ENCODE measurements at regions not wholly inside any gene's neighbourhood (a gene's known extent, or its start where the extent isn't known, plus 50 kb on each side); places are given as distances from the start of the nearest gene placed in this dataset.

DNA sequence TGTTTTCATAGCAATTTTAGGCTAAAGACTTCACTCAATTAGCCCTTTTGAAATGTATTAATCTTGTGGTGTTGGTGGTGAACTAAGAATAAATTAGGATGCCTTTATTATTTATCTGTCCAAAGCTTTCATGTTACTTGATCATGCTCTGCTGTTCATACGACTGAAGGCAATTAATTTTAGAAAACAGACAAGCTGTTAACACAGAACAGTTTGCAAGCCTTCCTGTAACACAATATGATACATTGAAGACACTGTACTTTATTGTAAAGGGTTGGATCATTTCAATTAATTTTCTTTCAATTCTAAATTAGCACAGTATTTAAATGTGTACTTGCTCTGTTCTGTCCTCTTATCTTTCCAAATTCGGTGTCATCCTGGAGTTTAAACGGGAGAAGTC, 794.3 kb upstream of the MIR17HG start:
- Histone ChIP-seq H3K36me3 (ENCODE audit: control insufficient read depth in 4 of 4, insufficient read depth in 3 of 4, low read depth in 1 of 4, low read length in 3 of 4) (no peaks in the 10 kb centered on the region), H3K9ac (ENCODE audit: low read depth in 1 of 2, low read length in 2 of 2) (no peak overlapping the region), H3K27ac (ENCODE audit: low read depth in 1 of 2, low read length in 2 of 2) (no peak overlapping the region), H3K9me3 (ENCODE audit: control insufficient read depth in 4 of 4, low read length in 3 of 4) (no peaks in the 10 kb centered on the region), H3K27me3 (ENCODE audit: control insufficient read depth in 4 of 4, insufficient read depth in 4 of 4, low read length in 3 of 4) (peaks cover 0 to 2% (median 0%) of the 10 kb centered on the region in 4 donors), H3K4me1 (ENCODE audit: control insufficient read depth in 4 of 4, insufficient read depth in 4 of 4, low read length in 3 of 4) (no peaks in the 10 kb centered on the region), H3K4me3 (ENCODE audit: low read depth in 1 of 3, low read length in 3 of 3) (no peak overlapping the region)
- 54% methylated on average over 3 of the region's 3 CpGs for WGBS
- DNase-seq (ENCODE audit: low spot score): no peak
- no peak for TF ChIP-seq FOXA1 (IDR thresholded peaks at IDR 0.05)
- TF ChIP-seq EGR1 (IDR thresholded peaks at IDR 0.05; ENCODE audit: low read depth in 2 of 2): no peak
- TF ChIP-seq, protein P1, sequence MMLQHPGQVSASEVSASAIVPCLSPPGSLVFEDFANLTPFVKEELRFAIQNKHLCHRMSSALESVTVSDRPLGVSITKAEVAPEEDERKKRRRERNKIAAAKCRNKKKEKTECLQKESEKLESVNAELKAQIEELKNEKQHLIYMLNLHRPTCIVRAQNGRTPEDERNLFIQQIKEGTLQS (IDR thresholded peaks at IDR 0.05): no peak
- TF ChIP-seq FOXA2 (IDR thresholded peaks at IDR 0.05): no peak
- TF ChIP-seq, protein P2, sequence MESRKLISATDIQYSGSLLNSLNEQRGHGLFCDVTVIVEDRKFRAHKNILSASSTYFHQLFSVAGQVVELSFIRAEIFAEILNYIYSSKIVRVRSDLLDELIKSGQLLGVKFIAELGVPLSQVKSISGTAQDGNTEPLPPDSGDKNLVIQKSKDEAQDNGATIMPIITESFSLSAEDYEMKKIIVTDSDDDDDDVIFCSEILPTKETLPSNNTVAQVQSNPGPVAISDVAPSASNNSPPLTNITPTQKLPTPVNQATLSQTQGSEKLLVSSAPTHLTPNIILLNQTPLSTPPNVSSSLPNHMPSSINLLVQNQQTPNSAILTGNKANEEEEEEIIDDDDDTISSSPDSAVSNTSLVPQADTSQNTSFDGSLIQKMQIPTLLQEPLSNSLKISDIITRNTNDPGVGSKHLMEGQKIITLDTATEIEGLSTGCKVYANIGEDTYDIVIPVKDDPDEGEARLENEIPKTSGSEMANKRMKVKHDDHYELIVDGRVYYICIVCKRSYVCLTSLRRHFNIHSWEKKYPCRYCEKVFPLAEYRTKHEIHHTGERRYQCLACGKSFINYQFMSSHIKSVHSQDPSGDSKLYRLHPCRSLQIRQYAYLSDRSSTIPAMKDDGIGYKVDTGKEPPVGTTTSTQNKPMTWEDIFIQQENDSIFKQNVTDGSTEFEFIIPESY (IDR thresholded peaks at IDR 0.05): no peak
- TF ChIP-seq HNF4A (conservative IDR thresholded peaks at IDR 0.05): no peak
- no peak for TF ChIP-seq JUND (IDR thresholded peaks at IDR 0.05)
- TF ChIP-seq RAD21 (IDR thresholded peaks at IDR 0.05): no peak
- TF ChIP-seq, protein P3, sequence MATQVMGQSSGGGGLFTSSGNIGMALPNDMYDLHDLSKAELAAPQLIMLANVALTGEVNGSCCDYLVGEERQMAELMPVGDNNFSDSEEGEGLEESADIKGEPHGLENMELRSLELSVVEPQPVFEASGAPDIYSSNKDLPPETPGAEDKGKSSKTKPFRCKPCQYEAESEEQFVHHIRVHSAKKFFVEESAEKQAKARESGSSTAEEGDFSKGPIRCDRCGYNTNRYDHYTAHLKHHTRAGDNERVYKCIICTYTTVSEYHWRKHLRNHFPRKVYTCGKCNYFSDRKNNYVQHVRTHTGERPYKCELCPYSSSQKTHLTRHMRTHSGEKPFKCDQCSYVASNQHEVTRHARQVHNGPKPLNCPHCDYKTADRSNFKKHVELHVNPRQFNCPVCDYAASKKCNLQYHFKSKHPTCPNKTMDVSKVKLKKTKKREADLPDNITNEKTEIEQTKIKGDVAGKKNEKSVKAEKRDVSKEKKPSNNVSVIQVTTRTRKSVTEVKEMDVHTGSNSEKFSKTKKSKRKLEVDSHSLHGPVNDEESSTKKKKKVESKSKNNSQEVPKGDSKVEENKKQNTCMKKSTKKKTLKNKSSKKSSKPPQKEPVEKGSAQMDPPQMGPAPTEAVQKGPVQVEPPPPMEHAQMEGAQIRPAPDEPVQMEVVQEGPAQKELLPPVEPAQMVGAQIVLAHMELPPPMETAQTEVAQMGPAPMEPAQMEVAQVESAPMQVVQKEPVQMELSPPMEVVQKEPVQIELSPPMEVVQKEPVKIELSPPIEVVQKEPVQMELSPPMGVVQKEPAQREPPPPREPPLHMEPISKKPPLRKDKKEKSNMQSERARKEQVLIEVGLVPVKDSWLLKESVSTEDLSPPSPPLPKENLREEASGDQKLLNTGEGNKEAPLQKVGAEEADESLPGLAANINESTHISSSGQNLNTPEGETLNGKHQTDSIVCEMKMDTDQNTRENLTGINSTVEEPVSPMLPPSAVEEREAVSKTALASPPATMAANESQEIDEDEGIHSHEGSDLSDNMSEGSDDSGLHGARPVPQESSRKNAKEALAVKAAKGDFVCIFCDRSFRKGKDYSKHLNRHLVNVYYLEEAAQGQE (IDR thresholded peaks at IDR 0.05): no peak
- no peak for TF ChIP-seq RXRA (IDR thresholded peaks at IDR 0.05)
- TF ChIP-seq HNF4G (IDR thresholded peaks at IDR 0.05): no peak
- no peak for TF ChIP-seq TAF1 (conservative IDR thresholded peaks at IDR 0.05)
- TF ChIP-seq SP1 (IDR thresholded peaks at IDR 0.05): no peak
- no peak for TF ChIP-seq NR2F2 (IDR thresholded peaks at IDR 0.05)
- TF ChIP-seq, protein P4, sequence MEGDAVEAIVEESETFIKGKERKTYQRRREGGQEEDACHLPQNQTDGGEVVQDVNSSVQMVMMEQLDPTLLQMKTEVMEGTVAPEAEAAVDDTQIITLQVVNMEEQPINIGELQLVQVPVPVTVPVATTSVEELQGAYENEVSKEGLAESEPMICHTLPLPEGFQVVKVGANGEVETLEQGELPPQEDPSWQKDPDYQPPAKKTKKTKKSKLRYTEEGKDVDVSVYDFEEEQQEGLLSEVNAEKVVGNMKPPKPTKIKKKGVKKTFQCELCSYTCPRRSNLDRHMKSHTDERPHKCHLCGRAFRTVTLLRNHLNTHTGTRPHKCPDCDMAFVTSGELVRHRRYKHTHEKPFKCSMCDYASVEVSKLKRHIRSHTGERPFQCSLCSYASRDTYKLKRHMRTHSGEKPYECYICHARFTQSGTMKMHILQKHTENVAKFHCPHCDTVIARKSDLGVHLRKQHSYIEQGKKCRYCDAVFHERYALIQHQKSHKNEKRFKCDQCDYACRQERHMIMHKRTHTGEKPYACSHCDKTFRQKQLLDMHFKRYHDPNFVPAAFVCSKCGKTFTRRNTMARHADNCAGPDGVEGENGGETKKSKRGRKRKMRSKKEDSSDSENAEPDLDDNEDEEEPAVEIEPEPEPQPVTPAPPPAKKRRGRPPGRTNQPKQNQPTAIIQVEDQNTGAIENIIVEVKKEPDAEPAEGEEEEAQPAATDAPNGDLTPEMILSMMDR (IDR thresholded peaks at IDR 0.05; ENCODE audit: low read depth, low read length, missing input control): no peak
- TF ChIP-seq, protein P5, sequence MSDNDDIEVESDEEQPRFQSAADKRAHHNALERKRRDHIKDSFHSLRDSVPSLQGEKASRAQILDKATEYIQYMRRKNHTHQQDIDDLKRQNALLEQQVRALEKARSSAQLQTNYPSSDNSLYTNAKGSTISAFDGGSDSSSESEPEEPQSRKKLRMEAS (IDR thresholded peaks at IDR 0.05): no peak
- TF ChIP-seq GABPA (IDR thresholded peaks at IDR 0.05 in 1 of 2, conservative IDR thresholded peaks at IDR 0.05 in 1 of 2): no peak
- no peak for TF ChIP-seq YY1 (IDR thresholded peaks at IDR 0.05)

All from liver (tissue), 8 donors.